Lower leg skin (tissue), 3 donors: ENCODE measurements at regions not wholly inside any gene's neighbourhood (a gene's known extent, or its start where the extent isn't known, plus 50 kb on each side); places are given as distances from the start of the nearest gene placed in this dataset.

Source experiments
- CTCF ChIP-seq, 3 donors: fragments of 450-650 bp; IDR thresholded peaks; one replicate each; pipeline ENCODE4 v1.5.1; 2016; ENCODE audit warnings: antibody characterized with exemption in 3 of 3, mild to moderate bottlenecking in 3 of 3, moderate library complexity in 2 of 3
- POLR2A ChIP-seq, 2 donors: fragments of 450-650 bp; IDR thresholded peaks; one replicate each; pipeline ENCODE4 v1.6.1; 2016 to 2017; ENCODE audit warnings: antibody characterized with exemption in 2 of 2, mild to moderate bottlenecking in 1 of 2, moderate library complexity in 1 of 2

GRCh38 chr2:78355967-78356366 is 669.5 kb upstream of the REG3G start:
- TF ChIP-seq CTCF (IDR thresholded peaks at IDR 0.05) (no peak), POLR2A (IDR thresholded peaks at IDR 0.05) (no peak)
